Dermis microvascular lymphatic vessel endothelial cell (primary cell): ENCODE measurements at regions not wholly inside any gene's neighbourhood (a gene's known extent, or its start where the extent isn't known, plus 50 kb on each side); places are given as distances from the start of the nearest gene placed in this dataset.

ENCODE experiments used
- DNase-seq, 2 donors: peaks; one replicate each; pipeline versions ENCODE4 v3.0.0 to v3.0.0-alpha.2; 2010; ENCODE audit warnings: low read depth in 2 of 2

GRCh38 chr5:147168578-147169327, 66.1 kb upstream of the STK32A start:
- DNase-seq, result no peak

GRCh38 chr5:147169399-147169798, 65.4 kb upstream of the STK32A start:
- no peak for DNase-seq

GRCh38 chr5:147169901-147170300, 64.9 kb upstream of the STK32A start:
- no peak for DNase-seq

GRCh38 chr5:147170603-147171002, 64.2 kb upstream of the STK32A start:
- DNase-seq, result no peak

- no peak for DNase-seq
Observed at GRCh38 chr5:147174671-147175265, 60.1 kb upstream of the STK32A start.

DNA sequence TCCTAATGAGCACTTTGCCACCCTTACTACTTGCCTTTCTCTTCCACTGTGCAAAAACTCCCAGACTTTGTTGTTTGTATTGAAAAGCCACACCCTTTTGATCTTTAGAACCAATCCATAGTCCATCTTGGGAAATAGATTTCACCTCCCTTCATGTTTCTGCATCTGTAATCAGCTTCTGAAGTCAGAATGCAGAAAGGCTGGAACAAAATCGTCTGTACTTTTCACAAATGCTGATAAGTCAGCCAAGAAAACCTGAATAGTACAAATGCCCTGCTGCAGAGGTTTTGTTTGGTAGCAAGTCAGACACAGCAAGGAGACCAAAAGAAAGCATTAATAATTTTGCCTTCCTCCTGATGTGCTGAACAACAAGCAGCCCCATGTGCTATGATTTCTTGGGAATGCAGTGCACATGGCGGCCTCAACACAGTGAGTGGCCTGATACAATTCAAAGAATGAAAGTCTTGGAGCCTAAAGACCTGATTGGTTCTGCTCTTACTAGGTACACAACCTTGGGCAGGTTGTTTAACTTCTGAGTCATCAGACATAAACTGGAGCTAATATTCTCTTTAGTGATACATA, 59.2 kb upstream of the STK32A start:
- DNase-seq, result no peak

DNA sequence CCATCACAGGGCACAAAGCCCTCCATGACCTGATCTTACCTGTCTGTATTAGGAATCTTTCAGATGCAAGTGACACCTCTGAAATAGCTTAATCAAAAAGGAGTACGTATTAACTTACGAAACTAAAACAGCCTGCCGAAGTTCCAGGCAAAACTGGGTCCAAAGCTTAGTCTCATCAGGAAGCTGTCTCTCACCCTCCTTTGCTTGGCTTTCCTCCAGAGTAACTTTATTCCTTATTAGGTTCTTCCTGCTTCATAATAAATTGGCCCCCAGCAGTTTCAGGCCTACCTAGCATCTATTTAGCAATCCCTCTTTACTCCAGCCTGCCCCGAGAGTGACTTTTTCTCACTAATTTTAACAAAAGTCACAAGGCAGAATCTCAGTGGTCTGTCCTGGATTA, 58.4 kb upstream of the STK32A start:
- DNase-seq, result no peak

DNA sequence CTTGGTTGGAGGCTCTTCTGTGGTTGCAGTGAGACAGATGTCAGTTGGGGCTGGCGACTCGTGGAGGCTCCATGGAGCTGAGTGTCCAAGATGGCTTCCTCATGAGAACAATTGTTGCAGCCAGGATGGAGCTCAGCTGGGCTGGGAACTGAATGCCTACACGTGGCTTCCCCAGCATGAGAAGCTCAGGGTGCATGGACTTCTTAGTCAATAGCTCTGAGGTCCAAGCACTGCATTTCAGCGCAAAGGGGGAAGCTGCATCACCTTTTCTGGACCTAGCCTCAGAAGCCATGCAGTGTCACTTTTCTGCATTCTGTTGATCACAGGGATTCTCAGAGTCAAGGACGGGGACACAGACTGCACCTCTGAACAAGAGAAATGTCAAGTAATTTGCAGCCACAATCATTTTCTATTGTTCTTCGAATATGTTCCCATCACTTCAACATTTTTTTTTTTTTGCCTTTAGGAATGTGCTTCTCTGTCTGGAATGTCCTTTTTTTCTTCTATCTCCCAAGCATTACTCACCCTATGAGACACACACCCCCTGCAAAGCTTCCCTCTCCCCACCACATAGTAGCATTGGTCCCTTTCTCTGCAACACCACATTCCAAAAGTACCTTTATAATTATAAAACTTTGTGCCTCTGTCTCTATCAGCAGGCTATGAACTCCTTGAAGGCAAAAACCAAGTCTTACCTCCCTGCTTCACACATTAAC, 57.5 kb upstream of the STK32A start:
- DNase-seq, result no peak

- DNase-seq, result no peak
Observed at GRCh38 chr5:147179562-147180147, 55.2 kb upstream of the STK32A start.

- no peak for DNase-seq
Observed at GRCh38 chr5:147180751-147181150, 54.1 kb upstream of the STK32A start.
